ENCODE measurements at regions not wholly inside any gene's neighbourhood (a gene's known extent, or its start where the extent isn't known, plus 50 kb on each side); places are given as distances from the start of the nearest gene placed in this dataset.

DNA sequence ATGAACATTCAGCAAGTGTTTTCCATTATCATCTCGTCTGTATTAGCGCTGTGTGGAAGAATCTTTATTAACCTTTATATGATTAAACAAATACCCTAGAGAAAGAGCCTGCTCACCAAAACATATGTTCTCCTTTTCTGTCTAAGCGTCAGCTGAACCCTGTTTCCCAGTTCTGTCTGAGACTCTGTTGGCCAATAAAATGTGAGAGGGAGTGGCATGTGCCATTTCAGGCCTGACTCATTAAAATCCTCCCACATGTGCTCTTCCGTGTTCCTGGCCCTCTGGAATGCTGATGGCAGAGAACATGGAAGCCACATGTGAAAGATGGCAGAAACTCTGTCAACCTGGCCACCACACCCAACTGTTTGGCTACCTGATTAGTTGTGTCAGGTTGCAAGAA, 181.9 kb upstream of the EDNRB start:
- WGBS (ENCODE audit: insufficient coverage) = 67% methylated on average over 1 of the region's 4 CpGs

DNA sequence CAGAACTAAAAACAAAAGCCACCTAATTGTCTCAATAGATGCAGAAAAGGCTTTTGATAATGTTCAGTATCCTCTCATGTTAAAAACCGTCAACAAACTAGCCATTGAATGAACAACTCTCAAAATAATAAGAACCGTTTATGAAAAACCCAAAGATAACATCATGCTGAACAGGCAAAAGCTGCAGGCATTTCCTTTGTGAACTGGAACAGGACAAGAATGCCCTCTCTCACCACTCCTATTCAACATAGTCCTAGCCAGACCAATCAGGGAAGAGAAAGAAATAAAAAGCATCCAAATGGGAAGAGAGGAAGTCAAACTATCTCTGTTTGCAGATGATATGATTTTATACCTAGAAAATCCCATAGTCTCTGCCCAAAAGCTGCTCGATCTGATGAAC, 179.6 kb upstream of the EDNRB start:
- no peak for DNase-seq (ENCODE audit: low read depth in 4 of 6, low spot score in 6 of 6)
- Histone ChIP-seq H3K4me3 (ENCODE audit: low read depth, low read length) (no peak overlapping the region), H3K9me3 (ENCODE audit: control insufficient read depth, insufficient read depth, low read length) (no peaks in the 10 kb centered on the region), H3K27ac (ENCODE audit: low read depth, low read length) (no peak overlapping the region), H3K27me3 (ENCODE audit: control insufficient read depth, insufficient read depth, low read length) (no peaks in the 10 kb centered on the region), H3K4me1 (ENCODE audit: control insufficient read depth, insufficient read depth, low read length) (no peaks in the 10 kb centered on the region), H3K36me3 (ENCODE audit: control insufficient read depth, insufficient read depth, low read length) (no peaks in the 10 kb centered on the region)
- 33% methylated on average over 1 of the region's 3 CpGs for WGBS (ENCODE audit: insufficient coverage)

More for the DNA sequence above, 181.9 kb upstream of the EDNRB start:
- Histone ChIP-seq H3K4me3 (ENCODE audit: low read depth, low read length) (no peak overlapping the region), H3K27ac (ENCODE audit: low read depth, low read length) (no peak overlapping the region), H3K36me3 (ENCODE audit: control insufficient read depth, insufficient read depth, low read length) (no peaks in the 10 kb centered on the region), H3K4me1 (ENCODE audit: control insufficient read depth, insufficient read depth, low read length) (no peaks in the 10 kb centered on the region), H3K9me3 (ENCODE audit: control insufficient read depth, insufficient read depth, low read length) (no peaks in the 10 kb centered on the region), H3K27me3 (ENCODE audit: control insufficient read depth, insufficient read depth, low read length) (no peaks in the 10 kb centered on the region)
- DNase-seq (ENCODE audit: low read depth in 4 of 6, low spot score in 6 of 6) = no peak

DNA sequence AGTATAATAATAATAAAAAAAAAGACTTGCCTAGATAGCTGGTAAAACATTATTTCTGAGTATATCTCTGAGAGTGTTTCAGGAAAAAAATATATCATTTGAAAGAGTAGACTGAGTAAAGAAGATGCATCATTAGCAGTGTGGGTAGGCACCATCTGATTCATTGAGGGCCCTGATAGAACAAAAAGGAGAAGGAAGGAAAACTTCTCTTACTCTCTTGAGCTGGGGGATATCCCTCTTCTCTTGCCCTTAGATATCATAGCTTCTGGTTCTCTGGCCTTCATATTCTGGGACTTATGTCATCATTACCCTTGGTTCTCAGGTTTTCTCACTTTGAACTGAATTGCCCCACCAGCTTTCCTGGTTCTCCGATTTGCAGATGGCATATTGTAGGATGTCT, 177.6 kb upstream of the EDNRB start:
- DNase-seq (ENCODE audit: low read depth in 4 of 6, low spot score in 6 of 6) = no peak
- Histone ChIP-seq H3K27ac (ENCODE audit: low read depth, low read length) (no peak overlapping the region), H3K36me3 (ENCODE audit: control insufficient read depth, insufficient read depth, low read length) (no peaks in the 10 kb centered on the region), H3K9me3 (ENCODE audit: control insufficient read depth, insufficient read depth, low read length) (peaks cover under 1% of the 10 kb centered on the region), H3K4me1 (ENCODE audit: control insufficient read depth, insufficient read depth, low read length) (no peaks in the 10 kb centered on the region), H3K4me3 (ENCODE audit: low read depth, low read length) (no peak overlapping the region), H3K27me3 (ENCODE audit: control insufficient read depth, insufficient read depth, low read length) (no peaks in the 10 kb centered on the region)
- WGBS (ENCODE audit: insufficient coverage) = no CpG with 5 or more reads among the region's 1 CpG

DNA sequence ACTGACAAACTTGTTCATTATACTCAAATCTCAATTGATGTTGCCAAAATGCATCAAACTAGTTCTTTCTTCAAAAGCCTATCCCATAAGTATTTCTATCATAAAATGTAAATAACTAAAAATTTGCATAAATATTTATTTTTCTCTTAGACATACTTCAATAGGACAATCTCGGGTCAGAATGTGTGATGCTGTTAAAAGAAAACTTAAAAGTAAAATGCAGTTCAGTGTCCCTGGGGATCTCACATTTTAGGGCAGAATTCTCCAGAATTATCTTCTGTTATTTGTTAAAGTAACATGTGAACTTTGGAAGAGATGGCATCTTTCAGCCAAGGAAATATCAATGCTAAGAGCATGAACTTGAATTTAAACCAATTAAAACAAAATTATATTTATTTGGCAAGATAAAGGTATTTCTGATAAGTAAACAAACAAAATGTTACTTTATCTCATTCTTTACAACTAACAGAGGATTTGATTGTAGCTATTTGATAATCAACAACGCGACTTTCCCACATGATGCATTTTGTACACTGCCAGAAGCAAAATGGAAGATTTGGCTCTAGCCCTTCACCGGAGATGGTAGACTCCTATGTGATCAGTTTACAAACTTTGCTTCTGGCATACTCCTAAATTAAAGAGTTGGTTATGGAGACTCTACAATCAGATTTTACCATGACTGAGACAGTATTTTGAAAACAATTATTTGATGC, 169.5 kb upstream of the EDNRB start:
- no CpG with 5 or more reads among the region's 4 CpGs for WGBS (ENCODE audit: insufficient coverage)
- Histone ChIP-seq H3K9me3 (ENCODE audit: control insufficient read depth, insufficient read depth, low read length) (peaks cover 2% of the 10 kb centered on the region), H3K27ac (ENCODE audit: low read depth, low read length) (no peak overlapping the region)

DNA sequence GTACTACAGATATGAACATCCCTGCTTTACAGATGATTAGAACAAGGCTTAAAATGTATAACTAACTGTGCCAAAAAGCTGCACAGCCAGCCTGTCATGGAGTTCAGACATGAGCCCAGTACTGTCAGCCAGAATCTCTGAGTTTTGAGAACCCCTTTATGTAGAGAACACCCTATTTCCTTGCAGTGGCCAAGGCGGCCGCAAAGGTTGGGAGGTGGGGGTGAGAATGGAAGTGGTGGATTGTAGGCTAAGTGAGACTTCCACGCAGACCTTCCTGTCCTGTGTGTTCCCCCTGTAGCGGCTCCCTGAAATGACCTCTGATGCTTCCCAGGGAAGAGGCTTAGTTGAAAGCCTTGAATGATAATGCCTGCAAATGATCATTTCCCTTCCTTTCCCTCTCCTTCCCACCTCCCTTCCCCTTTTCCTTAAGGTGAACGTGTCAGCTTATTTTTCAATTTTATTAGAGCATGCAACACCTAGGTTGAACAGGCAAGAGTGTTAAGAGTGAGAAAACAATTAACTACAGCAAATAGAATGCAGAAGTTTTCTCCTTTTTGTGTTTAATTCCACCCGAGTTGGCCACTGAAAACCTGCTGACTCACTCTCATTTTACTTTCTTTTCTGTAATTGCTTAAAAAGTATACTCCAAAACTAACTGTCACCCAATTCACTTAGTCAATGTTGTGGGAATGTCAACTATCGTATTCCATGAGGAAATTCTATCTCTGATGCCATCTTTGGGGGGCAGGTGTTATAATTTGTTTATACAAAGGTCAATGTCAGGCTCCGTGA, 167.0 kb upstream of the EDNRB start:
- Histone ChIP-seq H3K4me3 (ENCODE audit: low read depth, low read length) (no peak overlapping the region), H3K27ac (ENCODE audit: low read depth, low read length) (no peak overlapping the region)
- 81% methylated on average over 4 of the region's 8 CpGs for WGBS (ENCODE audit: insufficient coverage)

More for the DNA sequence above, 169.5 kb upstream of the EDNRB start:
- DNase-seq (ENCODE audit: low read depth in 4 of 6, low spot score in 6 of 6) = no peak
- Histone ChIP-seq H3K4me1 (ENCODE audit: control insufficient read depth, insufficient read depth, low read length) (peaks cover 3% of the 10 kb centered on the region), H3K4me3 (ENCODE audit: low read depth, low read length) (no peak overlapping the region), H3K27me3 (ENCODE audit: control insufficient read depth, insufficient read depth, low read length) (no peaks in the 10 kb centered on the region), H3K36me3 (ENCODE audit: control insufficient read depth, insufficient read depth, low read length) (no peaks in the 10 kb centered on the region)

DNA sequence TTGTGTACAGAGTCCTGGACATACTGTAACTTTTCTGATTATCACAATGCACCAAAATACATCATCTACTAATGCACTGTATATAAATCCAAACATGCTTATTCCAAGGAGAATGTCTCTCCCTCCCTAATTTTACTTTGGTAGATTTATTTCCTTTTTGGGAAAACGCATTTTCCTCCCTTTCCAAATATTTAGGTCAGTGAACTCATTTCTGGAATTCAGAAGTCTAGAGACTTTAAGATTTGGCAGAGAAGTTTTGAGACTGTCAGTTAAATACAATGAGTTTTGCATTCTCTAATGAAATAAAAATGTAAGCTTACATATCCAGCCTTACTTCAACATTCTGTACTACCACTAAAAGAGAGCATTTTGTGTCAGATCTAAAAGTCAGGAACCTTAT, 165.8 kb upstream of the EDNRB start:
- no peak for DNase-seq (ENCODE audit: low read depth in 4 of 6, low spot score in 6 of 6)
- peaks cover 3% of the 10 kb centered on the region for H3K4me1 ChIP-seq (ENCODE audit: control insufficient read depth, insufficient read depth, low read length)
- no peak overlapping the region for H3K27ac ChIP-seq (ENCODE audit: low read depth, low read length)
- H3K36me3 ChIP-seq (ENCODE audit: control insufficient read depth, insufficient read depth, low read length) = no peaks in the 10 kb centered on the region
- WGBS (ENCODE audit: insufficient coverage) = no CpG with 5 or more reads among the region's 1 CpG
- H3K9me3 ChIP-seq (ENCODE audit: control insufficient read depth, insufficient read depth, low read length) = peaks cover 13% of the 10 kb centered on the region
- no peaks in the 10 kb centered on the region for H3K27me3 ChIP-seq (ENCODE audit: control insufficient read depth, insufficient read depth, low read length)
- no peak overlapping the region for H3K4me3 ChIP-seq (ENCODE audit: low read depth, low read length)

More for the DNA sequence above, 167.0 kb upstream of the EDNRB start:
- Histone ChIP-seq H3K36me3 (ENCODE audit: control insufficient read depth, insufficient read depth, low read length) (no peaks in the 10 kb centered on the region), H3K27me3 (ENCODE audit: control insufficient read depth, insufficient read depth, low read length) (no peaks in the 10 kb centered on the region), H3K9me3 (ENCODE audit: control insufficient read depth, insufficient read depth, low read length) (peaks cover 9% of the 10 kb centered on the region), H3K4me1 (ENCODE audit: control insufficient read depth, insufficient read depth, low read length) (peaks cover 3% of the 10 kb centered on the region)
- no peak for DNase-seq (ENCODE audit: low read depth in 4 of 6, low spot score in 6 of 6)

DNA sequence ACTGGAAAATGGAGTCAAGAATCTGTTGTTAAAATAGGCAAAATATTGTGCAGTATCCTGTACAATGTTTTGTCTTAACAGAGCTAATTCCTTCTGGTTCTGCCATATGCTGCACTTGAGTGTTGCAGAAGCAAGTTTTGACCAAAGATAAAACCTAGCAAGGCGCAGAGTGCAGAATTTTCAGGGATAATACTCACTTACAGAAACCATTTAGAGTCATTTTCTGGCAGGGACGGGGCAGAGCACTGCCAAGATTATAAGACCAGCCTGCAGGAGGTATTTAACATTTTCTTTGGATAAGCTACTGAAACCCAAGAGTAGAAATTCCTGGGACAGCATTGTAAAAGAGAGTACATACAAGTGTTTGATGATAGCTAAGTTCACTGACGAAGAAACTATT, 159.5 kb upstream of the EDNRB start:
- H3K4me3 ChIP-seq (ENCODE audit: low read depth, low read length) = no peak overlapping the region
- no peaks in the 10 kb centered on the region for H3K27me3 ChIP-seq (ENCODE audit: control insufficient read depth, insufficient read depth, low read length)
- H3K9me3 ChIP-seq (ENCODE audit: control insufficient read depth, insufficient read depth, low read length) = peaks cover 13% of the 10 kb centered on the region
- no peak overlapping the region for H3K27ac ChIP-seq (ENCODE audit: low read depth, low read length)
- WGBS (ENCODE audit: insufficient coverage) = 80% methylated on average over 1 of the region's 3 CpGs
- H3K36me3 ChIP-seq (ENCODE audit: control insufficient read depth, insufficient read depth, low read length) = no peaks in the 10 kb centered on the region
- no peaks in the 10 kb centered on the region for H3K4me1 ChIP-seq (ENCODE audit: control insufficient read depth, insufficient read depth, low read length)
- DNase-seq (ENCODE audit: low read depth in 4 of 6, low spot score in 6 of 6) = peak in 2 of 6 donors; percentile 2 to 64

DNA sequence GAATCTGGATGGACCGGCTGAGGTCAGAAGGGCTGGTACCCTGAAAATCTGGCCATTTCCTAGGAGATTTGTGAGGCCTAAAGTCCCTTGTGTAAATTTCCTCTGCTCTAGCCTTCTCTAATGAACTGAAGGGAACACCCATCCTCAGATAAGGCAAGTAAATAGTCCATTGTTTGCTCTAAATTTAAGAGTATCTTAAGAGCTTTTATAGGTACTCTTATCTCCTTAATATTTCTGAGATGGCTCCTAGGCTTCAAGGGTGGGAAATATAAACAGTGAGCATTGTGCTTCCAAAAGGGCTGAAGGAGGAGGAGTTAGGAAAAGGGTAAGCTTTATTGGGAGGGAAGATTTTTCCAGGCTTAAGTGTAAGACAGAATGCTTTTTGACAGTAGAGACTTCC, 148.7 kb upstream of the EDNRB start:
- Histone ChIP-seq H3K27me3 (ENCODE audit: control insufficient read depth, insufficient read depth, low read length) (no peaks in the 10 kb centered on the region), H3K9me3 (ENCODE audit: control insufficient read depth, insufficient read depth, low read length) (no peaks in the 10 kb centered on the region), H3K4me1 (ENCODE audit: control insufficient read depth, insufficient read depth, low read length) (peaks cover 12% of the 10 kb centered on the region), H3K27ac (ENCODE audit: low read depth, low read length) (peak overlapping the region; percentile 45), H3K4me3 (ENCODE audit: low read depth, low read length) (no peak overlapping the region), H3K36me3 (ENCODE audit: control insufficient read depth, insufficient read depth, low read length) (no peaks in the 10 kb centered on the region)
- no peak for DNase-seq (ENCODE audit: low read depth in 4 of 6, low spot score in 6 of 6)
- WGBS (ENCODE audit: insufficient coverage) = no CpG with 5 or more reads among the region's 1 CpG

DNA sequence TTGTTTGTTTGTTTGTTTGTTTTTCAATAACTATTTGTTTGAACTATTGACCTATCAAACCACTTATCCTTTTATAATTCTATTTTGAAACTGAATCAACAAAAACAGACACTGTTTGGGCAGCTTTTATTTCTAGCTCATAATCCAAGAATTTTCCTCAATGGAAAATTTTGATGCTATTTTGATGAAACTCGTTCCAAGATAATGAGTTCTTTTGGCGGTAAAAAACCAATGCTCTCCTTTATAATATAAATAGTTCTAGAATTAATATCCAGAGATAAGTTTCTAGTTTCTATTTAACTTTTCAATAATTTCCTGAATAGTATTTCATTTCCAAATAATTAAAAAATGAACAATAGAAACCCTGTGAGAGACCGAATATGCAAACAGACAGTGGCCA, 146.5 kb upstream of the EDNRB start:
- H3K9me3 ChIP-seq (ENCODE audit: control insufficient read depth, insufficient read depth, low read length) = no peaks in the 10 kb centered on the region
- H3K4me3 ChIP-seq (ENCODE audit: low read depth, low read length) = no peak overlapping the region
- no peaks in the 10 kb centered on the region for H3K27me3 ChIP-seq (ENCODE audit: control insufficient read depth, insufficient read depth, low read length)
- no CpG with 5 or more reads among the region's 3 CpGs for WGBS (ENCODE audit: insufficient coverage)
- no peak for DNase-seq (ENCODE audit: low read depth in 4 of 6, low spot score in 6 of 6)
- H3K4me1 ChIP-seq (ENCODE audit: control insufficient read depth, insufficient read depth, low read length) = peaks cover 20% of the 10 kb centered on the region
- no peaks in the 10 kb centered on the region for H3K36me3 ChIP-seq (ENCODE audit: control insufficient read depth, insufficient read depth, low read length)
- no peak overlapping the region for H3K27ac ChIP-seq (ENCODE audit: low read depth, low read length)

DNA sequence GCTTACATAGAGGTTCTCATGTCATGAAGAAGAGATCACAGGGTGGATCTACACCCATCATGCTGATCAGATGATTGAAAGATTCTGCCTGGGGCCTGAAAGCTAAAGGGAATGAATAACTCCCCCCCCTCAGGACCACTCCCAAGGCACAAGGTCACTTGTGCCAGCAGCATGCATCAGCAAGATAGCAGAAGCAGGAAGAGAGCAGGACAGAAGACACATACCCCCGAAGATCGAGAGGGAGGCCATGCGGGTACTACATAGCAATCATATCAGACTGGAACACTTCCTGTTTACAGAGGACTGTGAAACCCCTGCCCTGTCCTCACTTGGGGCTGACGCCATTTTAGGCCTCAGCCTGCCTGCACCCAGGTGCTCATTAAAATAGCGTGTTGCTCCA, 143.2 kb upstream of the EDNRB start:
- no peak for DNase-seq (ENCODE audit: low read depth in 4 of 6, low spot score in 6 of 6)
- Histone ChIP-seq H3K4me3 (ENCODE audit: low read depth, low read length) (no peak overlapping the region), H3K4me1 (ENCODE audit: control insufficient read depth, insufficient read depth, low read length) (peaks cover 19% of the 10 kb centered on the region), H3K36me3 (ENCODE audit: control insufficient read depth, insufficient read depth, low read length) (no peaks in the 10 kb centered on the region), H3K27me3 (ENCODE audit: control insufficient read depth, insufficient read depth, low read length) (no peaks in the 10 kb centered on the region), H3K9me3 (ENCODE audit: control insufficient read depth, insufficient read depth, low read length) (peaks cover 3% of the 10 kb centered on the region), H3K27ac (ENCODE audit: low read depth, low read length) (no peak overlapping the region)
- 93% methylated on average over 4 of the region's 5 CpGs for whole genome bisulfite sequencing (ENCODE audit: insufficient coverage)

Data from spinal cord (tissue), 9 donors.